NCI-H187 (cell line): ENCODE measurements at regions not wholly inside any gene's neighbourhood (a gene's known extent, or its start where the extent isn't known, plus 50 kb on each side); places are given as distances from the start of the nearest gene placed in this dataset.

Experiments
- DNase-seq, 2 experiments: peaks; one replicate each; lab custom pipeline; 2025; lab: John Stamatoyannopoulos, UW

GRCh38 chr22:46066691-46067090 is 83.6 kb upstream of the PPARA start:
- DNase-seq, result no peak

DNA sequence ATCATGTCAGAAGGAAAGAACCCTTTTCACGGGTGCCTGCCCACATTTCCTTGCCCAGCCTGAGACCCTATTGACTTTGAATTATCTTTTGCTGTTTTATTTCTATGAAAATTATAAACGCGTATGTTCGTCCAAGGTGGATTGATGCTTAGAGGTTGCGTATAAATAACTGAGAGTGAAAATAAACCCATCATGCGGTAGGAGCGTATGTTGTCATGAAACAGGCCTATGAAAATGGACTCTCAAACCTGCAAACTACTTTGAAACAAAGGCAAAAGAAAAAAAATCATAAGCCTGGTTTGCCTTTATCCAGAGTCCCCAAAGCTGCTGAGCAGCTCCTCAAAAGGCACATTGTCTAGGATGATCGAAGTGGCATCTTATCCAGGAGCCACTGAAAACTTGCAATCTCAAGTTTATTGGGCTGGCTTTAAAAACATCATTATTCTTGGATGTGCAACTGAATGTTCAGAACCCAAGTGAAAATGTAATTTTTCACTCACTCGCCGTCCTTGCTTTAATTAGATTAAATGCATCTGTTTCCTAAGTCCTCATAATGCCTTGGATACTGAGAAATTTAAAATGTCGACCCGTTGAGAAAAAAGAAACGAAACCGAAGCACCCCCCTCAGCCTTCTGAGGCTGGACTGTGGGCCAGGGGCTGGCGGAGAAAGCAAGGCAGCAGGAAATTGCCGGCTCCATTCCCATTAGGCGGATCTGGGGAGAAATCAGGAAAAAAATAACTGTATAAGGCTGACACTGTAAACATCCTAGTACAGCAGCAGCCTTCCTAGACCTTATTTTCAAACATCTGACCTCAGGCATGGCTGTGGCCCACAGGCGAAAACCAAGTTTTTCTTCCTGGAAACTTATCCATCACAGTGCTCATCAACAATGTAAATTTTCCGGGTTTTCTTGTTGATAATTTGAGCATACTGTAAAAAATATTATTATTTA is 82.9 kb upstream of the PPARA start:
- DNase-seq, result no peak

DNA sequence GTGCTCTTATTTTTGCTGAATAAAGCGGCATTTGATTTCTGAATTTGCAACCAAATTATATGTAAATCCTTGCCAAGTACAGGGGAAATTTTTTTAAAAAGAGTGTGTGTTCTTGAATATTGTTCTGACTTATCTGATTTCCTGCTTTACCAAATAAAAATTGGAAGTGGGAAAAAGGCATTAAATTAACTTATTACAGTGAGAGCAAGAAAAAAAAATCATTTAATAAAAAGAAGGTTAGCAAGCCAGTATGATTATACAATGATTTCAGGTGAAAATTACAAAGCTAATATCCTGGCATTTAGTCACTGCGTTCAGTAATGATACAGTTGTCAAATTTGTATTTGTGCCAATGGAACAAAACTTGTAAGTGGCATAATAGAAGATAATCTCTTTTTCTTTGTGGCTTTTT is 82.1 kb upstream of the PPARA start:
- no peak for DNase-seq

- no peak for DNase-seq
These were observed 81.5 kb upstream of the PPARA start for GRCh38 chr22:46068593-46069491.

GRCh38 chr22:46069521-46070214 is 80.7 kb upstream of the PPARA start:
- no peak for DNase-seq

DNA sequence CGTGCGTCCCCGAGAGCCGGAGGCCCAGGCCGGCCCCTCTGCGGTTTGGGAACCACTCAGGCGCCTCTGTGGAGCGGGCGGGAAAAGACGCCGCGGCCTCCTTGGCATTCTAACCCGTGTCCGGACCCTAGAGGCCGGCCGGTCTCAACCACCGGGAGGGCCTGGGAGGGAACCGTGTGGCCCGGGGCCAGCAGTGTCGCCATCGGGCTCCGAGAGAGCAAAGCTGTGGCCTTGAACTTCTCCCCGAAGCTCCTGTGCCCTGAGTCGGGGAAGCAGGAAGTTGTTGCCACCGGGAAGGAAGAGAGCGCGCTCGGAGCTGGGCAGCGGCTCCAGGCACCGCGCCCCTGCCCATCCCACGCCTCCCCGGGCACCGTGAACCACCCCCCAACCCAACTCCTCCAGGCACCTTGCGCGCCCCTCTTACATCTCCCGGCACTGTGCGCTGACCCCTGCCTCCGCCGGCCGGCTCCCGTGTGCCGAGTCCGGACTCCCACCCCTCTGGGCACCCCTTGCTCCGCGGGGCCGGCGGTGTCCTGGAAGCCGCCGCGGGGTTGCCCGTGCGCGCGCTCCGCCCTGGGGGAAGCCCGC is 80.0 kb upstream of the PPARA start:
- DNase-seq, result no peak

DNA sequence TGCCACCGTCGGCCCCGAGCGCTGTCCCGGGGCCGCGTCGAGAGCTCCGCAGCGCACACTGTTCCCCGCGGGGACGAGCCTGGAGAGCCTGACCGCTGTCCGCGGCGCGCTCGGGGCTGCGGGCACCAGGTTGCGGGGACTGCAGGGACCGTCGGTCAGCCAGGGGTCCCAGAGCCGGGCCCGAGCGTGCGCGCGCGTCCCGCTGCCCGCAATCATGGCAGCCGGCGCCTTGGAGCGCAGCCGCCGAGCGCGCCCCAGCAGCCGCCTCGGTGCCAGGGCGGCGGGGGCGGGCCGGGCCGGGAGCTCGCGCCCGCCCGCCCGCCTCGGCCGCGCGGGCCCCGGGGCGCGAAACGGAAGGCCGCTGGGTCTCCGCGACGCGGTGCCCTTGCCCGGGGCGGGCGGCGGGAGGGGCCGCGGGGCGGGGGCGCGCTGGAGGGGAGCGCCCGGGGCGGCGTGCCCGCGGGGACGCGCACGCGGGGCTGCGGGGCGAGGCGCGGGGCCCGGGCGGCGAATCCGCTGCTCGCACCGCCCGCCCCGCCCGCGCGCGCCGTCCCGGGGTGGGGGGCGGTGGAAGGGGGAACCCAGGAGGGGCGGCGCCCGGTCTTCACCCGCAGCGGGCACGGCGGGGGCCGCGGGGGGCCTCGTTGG is 79.4 kb upstream of the PPARA start:
- peak in 1 of 2 experiments; percentile 49 for DNase-seq

GRCh38 chr22:46071451-46072109 is 78.7 kb upstream of the PPARA start:
- DNase-seq, result no peak

GRCh38 chr22:46072110-46072881 is 78.0 kb upstream of the PPARA start:
- no peak for DNase-seq

DNA sequence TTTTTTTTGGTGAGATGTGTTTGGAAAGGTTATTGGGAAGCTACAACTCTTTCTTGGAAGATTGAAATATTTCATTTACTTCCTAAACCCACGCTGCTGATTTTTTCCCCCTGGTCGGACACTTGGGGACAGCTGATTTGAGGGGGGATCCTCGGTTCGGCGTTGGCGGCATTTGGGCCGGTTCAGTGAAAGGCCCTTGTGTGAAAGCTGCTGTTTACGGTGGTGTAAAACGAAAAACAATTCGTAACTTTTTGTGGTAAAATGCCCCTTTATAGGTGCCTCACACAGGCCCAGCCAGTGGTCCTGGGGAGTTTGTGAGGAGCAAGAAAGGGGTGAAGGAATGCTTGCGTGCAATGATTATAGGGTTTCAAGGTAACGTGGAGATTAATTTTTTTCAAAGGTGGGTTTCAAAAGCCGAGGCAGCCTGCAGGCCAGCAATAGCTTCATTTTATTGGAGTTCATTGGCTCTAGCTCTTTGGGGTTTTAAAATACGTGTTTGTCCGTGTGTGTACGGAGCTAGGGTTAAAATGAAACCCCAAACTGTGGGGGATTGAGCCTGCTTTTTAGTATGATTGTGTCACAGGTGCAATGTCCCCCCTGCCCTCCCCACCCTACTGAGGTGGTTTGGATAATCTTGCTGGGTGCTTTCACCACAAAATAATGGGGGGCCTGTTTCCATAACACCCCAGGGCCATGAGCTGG is 77.2 kb upstream of the PPARA start:
- DNase-seq, result no peak

GRCh38 chr22:46073683-46074504 is 76.4 kb upstream of the PPARA start:
- no peak for DNase-seq

- DNase-seq, result no peak
These were observed 75.4 kb upstream of the PPARA start for GRCh38 chr22:46074771-46075551.

DNA sequence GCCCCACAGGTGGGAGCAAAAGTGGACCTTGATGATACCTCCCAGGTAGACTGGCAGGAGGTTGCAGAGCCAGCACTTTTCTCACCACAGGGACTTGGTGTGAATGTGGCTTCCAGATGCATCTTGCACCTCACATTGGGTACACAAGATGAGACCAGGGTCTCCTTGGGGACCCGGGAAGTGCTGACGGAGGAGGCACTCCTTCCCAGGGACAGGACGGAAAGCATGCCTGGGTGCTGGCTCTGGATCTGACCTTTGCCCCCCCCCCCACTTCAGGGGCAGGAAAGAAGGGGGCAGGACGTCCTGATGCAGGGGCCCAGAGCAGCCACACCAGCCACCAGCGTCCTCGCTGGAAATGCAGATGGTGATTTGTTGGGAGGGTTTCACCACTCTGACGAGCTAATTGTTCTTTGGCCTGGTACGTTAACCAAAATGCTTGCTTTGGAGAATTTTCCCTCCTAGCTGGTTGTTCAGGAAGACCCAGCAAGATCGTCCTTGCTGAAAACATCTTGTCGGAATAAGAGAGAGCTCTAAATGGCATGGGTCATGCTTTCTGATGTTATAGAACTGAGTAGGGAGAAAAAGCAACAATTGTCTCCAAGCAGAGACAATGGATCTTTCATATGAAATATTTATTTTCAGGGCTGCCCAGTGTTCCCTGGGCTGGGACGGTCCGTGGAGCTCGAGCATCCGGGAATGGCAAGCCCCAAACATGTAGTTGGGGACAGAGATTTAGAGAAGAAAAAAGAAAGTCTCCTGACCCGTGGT is 74.4 kb upstream of the PPARA start:
- no peak for DNase-seq

DNA sequence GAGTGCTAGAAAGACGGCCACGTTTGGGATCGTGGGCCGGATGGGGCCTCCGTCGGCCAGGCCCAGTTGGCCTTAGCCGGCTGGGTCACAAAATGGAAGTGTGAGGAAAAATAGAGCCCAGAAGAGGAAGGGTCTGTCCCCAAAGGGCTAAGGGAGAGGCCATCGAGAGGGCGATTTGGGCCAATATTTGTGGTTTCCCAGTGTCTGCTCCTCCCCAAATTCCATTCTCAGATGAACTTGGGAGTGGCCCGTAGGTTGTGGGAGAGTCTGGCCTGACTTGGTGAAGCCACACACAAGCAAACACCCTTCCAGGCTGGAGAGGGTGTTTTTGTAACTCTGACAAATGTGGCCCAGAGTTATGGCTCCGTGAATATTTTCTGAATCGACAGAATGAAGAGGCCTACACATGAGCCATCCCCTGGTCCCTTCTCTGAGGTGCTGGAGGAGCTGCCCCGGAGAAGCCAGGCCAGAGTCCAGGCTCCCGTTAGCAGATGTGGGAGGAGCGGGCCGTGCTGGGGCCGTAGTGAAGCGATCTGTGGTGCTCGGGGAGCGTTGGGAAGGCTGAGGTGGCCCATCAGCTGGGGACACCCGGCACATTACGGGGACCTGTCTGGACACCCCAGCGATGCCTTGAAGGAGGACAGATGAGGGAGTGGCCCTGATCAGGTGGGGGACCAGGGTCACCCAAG is 73.5 kb upstream of the PPARA start:
- no peak for DNase-seq

- DNase-seq, result no peak
These were observed 72.6 kb upstream of the PPARA start for GRCh38 chr22:46077669-46078099.
